ENCODE measurements at regions not wholly inside any gene's neighbourhood (a gene's known extent, or its start where the extent isn't known, plus 50 kb on each side); places are given as distances from the start of the nearest gene placed in this dataset.

DNA sequence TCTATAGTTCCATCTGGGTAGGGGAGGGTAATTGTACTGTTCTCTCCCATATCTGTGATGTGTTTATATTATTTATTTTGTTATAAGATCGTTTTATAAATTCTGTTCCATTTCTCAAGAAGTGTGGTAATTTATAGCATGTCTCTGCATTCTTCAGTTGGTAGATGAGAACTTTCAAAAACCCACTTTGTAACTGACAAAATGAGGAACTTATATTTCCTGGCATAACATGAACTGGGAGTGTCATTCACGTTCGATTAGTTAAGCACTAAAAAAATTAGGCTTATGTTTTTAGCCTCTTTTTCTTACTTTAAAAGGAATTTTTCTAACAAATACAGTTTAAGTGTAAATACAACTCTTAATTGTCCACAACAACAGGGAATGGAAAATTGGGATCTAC lies 230.8 kb downstream of the CGGBP1 start:
- no peak for TF ChIP-seq EZH2 (IDR thresholded peaks at IDR 0.05; ENCODE audit: low read length)
- TF ChIP-seq, protein P1, sequence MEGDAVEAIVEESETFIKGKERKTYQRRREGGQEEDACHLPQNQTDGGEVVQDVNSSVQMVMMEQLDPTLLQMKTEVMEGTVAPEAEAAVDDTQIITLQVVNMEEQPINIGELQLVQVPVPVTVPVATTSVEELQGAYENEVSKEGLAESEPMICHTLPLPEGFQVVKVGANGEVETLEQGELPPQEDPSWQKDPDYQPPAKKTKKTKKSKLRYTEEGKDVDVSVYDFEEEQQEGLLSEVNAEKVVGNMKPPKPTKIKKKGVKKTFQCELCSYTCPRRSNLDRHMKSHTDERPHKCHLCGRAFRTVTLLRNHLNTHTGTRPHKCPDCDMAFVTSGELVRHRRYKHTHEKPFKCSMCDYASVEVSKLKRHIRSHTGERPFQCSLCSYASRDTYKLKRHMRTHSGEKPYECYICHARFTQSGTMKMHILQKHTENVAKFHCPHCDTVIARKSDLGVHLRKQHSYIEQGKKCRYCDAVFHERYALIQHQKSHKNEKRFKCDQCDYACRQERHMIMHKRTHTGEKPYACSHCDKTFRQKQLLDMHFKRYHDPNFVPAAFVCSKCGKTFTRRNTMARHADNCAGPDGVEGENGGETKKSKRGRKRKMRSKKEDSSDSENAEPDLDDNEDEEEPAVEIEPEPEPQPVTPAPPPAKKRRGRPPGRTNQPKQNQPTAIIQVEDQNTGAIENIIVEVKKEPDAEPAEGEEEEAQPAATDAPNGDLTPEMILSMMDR (optimal IDR thresholded peaks at IDR 0.05 in 1 of 3, IDR thresholded peaks at IDR 0.05 in 1 of 3, conservative IDR thresholded peaks at IDR 0.05 in 1 of 3; ENCODE audit: extremely low read depth in 1 of 3, insufficient read depth in 2 of 3, low read length in 3 of 3), result no peak

Data from keratinocyte (primary cell).